ENCODE measurements at regions not wholly inside any gene's neighbourhood (a gene's known extent, or its start where the extent isn't known, plus 50 kb on each side); places are given as distances from the start of the nearest gene placed in this dataset.

DNA sequence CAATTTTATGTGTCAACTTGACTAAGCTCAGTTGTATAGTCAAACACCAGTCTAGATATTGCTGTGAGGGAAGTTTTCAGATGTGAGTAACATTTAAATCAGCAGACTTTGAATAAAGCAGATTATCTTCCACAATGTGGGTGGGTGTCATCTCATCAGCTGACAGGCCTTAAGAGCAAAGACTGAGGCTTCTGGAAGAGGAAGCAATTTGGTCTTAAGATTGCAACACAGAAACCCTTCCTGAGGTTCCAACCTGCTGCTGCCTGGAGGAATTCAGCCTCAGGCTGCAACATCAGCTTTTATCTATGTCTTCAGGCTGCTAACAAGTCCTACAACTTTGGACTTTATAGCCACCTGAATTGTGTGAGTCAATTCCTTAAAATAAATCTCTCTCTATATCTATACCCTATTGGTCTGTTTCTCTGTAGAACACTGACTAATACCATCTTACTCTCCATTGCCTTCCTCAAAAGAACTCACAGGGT lies 277.2 kb upstream of the PLET1 start:
- DNase-seq (ENCODE audit: low read depth in 1 of 2, low spot score in 2 of 2) (no peak), FAIRE-seq (no peak)
- no peak overlapping the region for H2AFZ ChIP-seq (ENCODE audit: low read length)
- H2BK20ac ChIP-seq (ENCODE audit: low read length) = no peak overlapping the region
- no peak overlapping the region for H2AK5ac ChIP-seq (ENCODE audit: low read depth, low read length)
- peaks cover 10% of the 10 kb centered on the region in 2 experiments; a peak in 3 of 4 replicates for H3K9me3 ChIP-seq (ENCODE audit: insufficient read depth in 2 of 2, low read depth in 1 of 2, low read length in 1 of 2)
- H3K27me3 ChIP-seq (replicated peaks in 1 of 4; ENCODE audit: control insufficient read depth in 3 of 4, extremely low read depth in 1 of 4, insufficient read depth in 3 of 4, low read length in 3 of 4) = no peaks in the 10 kb centered on the region; a peak in 1 of 7 replicates
- H3K14ac ChIP-seq (ENCODE audit: insufficient read length) = no peak overlapping the region
- H3K4ac ChIP-seq (replicated peaks; ENCODE audit: insufficient read length, low read depth, low read length) = no peak overlapping the region
- no peaks in the 10 kb centered on the region for H3K79me2 ChIP-seq (ENCODE audit: control insufficient read depth in 1 of 2, insufficient read depth in 2 of 2, low read length in 2 of 2)
- H3K4me3 ChIP-seq (ENCODE audit: extremely low read depth in 1 of 4, insufficient read depth in 2 of 4, low read depth in 3 of 4, low read length in 4 of 4) = no peak overlapping the region
- no peak overlapping the region for H4K91ac ChIP-seq (replicated peaks; ENCODE audit: insufficient read length, low read length)
- no peak overlapping the region for H3K27ac ChIP-seq (ENCODE audit: low read depth, low read length)
- no peaks in the 10 kb centered on the region for H3K23me2 ChIP-seq (ENCODE audit: low read depth, low read length)
- no peak overlapping the region for H3K9ac ChIP-seq (replicated peaks in 1 of 4; ENCODE audit: extremely low read depth in 1 of 4, low read depth in 3 of 4, low read length in 3 of 4)
- no peak overlapping the region for H4K8ac ChIP-seq (ENCODE audit: extremely low read depth, insufficient read depth, low read length)
- no peak overlapping the region for H3K23ac ChIP-seq (ENCODE audit: insufficient read length)
- H2BK120ac ChIP-seq (replicated peaks; ENCODE audit: low read depth, low read length) = no peak overlapping the region
- POLR2A ChIA-PET (ENCODE audit: partially characterized antibody) = interaction anchor here (0.8 kb wide), 1 partner anchor 22 kb away, joined by 3 read pairs; no protein-coding TSS in a partner anchor
- H3K4me2 ChIP-seq (ENCODE audit: insufficient read depth in 1 of 2, low read depth in 2 of 2, low read length in 2 of 2) = no peak overlapping the region
- H3K4me1 ChIP-seq (replicated peaks in 1 of 4; ENCODE audit: control insufficient read depth in 3 of 4, insufficient read depth in 4 of 4, low read length in 3 of 4) = no peaks in the 10 kb centered on the region; a peak in 1 of 7 replicates
- no peaks in the 10 kb centered on the region for H3K79me1 ChIP-seq (ENCODE audit: low read depth, low read length)
- no peak overlapping the region for H3K56ac ChIP-seq (replicated peaks; ENCODE audit: insufficient read length, low read depth, low read length)
- no peak overlapping the region for H2BK12ac ChIP-seq (ENCODE audit: low read depth, low read length)
- H3K18ac ChIP-seq (ENCODE audit: extremely low read depth, low read length) = no peak overlapping the region
- no peak overlapping the region for H2BK15ac ChIP-seq (ENCODE audit: low read length)
- no peak overlapping the region for H2BK5ac ChIP-seq (ENCODE audit: low read depth, low read length)
- no peak overlapping the region for H4K5ac ChIP-seq (ENCODE audit: insufficient read length, low read depth, low read length)
- no peaks in the 10 kb centered on the region for H4K20me1 ChIP-seq (replicated peaks in 1 of 2; ENCODE audit: control insufficient read depth in 1 of 2, insufficient read depth in 2 of 2, low read length in 2 of 2)
- no peaks in the 10 kb centered on the region for H3K36me3 ChIP-seq (ENCODE audit: control insufficient read depth in 2 of 4, insufficient read depth in 4 of 4, low read length in 3 of 4)
- CTCF ChIA-PET (ENCODE audit: partially characterized antibody) = interaction anchor here (1.4 to 4.9 kb wide), 2 partner anchors 17 to 84 kb away, joined by 6 to 28 read pairs; no protein-coding TSS in a partner anchor
- TF ChIP-seq POLR2A (IDR thresholded peaks at IDR 0.05; ENCODE audit: control extremely low read depth in 1 of 2, low read depth in 2 of 2, low read length in 2 of 2) (no peak), RBBP5 (IDR thresholded peaks at IDR 0.05; ENCODE audit: borderline replicate concordance, low read depth, low read length) (no peak), KDM1A (IDR thresholded peaks at IDR 0.05; ENCODE audit: borderline replicate concordance, low read length) (no peak), CHD1 (IDR thresholded peaks at IDR 0.05; ENCODE audit: low read depth, low read length) (no peak), NRF1 (IDR thresholded peaks at IDR 0.05; ENCODE audit: low read depth, low read length) (no peak), JUND (IDR thresholded peaks at IDR 0.05; ENCODE audit: low read length) (no peak), POLR2AphosphoS5 (IDR thresholded peaks at IDR 0.05; ENCODE audit: low read depth, low read length) (no peak), BRCA1 (IDR thresholded peaks at IDR 0.05; ENCODE audit: low read depth, low read length) (no peak), TAF7 (optimal IDR thresholded peaks at IDR 0.05; ENCODE audit: borderline replicate concordance, low read depth, low read length) (no peak), ZNF274 (IDR thresholded peaks at IDR 0.05; ENCODE audit: borderline replicate concordance, extremely low read depth, low read length) (no peak), TAF1 (IDR thresholded peaks at IDR 0.05; ENCODE audit: low read depth, low read length) (no peak)
- TF ChIP-seq, protein P1, sequence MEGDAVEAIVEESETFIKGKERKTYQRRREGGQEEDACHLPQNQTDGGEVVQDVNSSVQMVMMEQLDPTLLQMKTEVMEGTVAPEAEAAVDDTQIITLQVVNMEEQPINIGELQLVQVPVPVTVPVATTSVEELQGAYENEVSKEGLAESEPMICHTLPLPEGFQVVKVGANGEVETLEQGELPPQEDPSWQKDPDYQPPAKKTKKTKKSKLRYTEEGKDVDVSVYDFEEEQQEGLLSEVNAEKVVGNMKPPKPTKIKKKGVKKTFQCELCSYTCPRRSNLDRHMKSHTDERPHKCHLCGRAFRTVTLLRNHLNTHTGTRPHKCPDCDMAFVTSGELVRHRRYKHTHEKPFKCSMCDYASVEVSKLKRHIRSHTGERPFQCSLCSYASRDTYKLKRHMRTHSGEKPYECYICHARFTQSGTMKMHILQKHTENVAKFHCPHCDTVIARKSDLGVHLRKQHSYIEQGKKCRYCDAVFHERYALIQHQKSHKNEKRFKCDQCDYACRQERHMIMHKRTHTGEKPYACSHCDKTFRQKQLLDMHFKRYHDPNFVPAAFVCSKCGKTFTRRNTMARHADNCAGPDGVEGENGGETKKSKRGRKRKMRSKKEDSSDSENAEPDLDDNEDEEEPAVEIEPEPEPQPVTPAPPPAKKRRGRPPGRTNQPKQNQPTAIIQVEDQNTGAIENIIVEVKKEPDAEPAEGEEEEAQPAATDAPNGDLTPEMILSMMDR (IDR thresholded peaks at IDR 0.05; ENCODE audit: control extremely low read depth in 1 of 3, insufficient read depth in 1 of 3, low read depth in 1 of 3, low read length in 3 of 3) = no peak
- TF ChIP-seq, protein P2, sequence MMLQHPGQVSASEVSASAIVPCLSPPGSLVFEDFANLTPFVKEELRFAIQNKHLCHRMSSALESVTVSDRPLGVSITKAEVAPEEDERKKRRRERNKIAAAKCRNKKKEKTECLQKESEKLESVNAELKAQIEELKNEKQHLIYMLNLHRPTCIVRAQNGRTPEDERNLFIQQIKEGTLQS (IDR thresholded peaks at IDR 0.05; ENCODE audit: insufficient read depth, low read depth, low read length) = no peak

All from H1 (cell line).